T-helper 22 cell (primary cell): ENCODE measurements at regions not wholly inside any gene's neighbourhood (a gene's known extent, or its start where the extent isn't known, plus 50 kb on each side); places are given as distances from the start of the nearest gene placed in this dataset.
"Not testable (repeated sequence)": the region's sequence is repeated elsewhere in the genome, so short reads cannot be mapped to it uniquely, and the experiment has no call there.

Experiments used
- DNase-seq: peaks from one replicate; pipeline ENCODE4 v3.0.0-alpha.2; 2020; ENCODE audit warnings: low read depth

- DNase-seq, result no peak
These were observed 824.2 kb downstream of the PLCL1 start for GRCh38 chr2:198628596-198628995.

DNA sequence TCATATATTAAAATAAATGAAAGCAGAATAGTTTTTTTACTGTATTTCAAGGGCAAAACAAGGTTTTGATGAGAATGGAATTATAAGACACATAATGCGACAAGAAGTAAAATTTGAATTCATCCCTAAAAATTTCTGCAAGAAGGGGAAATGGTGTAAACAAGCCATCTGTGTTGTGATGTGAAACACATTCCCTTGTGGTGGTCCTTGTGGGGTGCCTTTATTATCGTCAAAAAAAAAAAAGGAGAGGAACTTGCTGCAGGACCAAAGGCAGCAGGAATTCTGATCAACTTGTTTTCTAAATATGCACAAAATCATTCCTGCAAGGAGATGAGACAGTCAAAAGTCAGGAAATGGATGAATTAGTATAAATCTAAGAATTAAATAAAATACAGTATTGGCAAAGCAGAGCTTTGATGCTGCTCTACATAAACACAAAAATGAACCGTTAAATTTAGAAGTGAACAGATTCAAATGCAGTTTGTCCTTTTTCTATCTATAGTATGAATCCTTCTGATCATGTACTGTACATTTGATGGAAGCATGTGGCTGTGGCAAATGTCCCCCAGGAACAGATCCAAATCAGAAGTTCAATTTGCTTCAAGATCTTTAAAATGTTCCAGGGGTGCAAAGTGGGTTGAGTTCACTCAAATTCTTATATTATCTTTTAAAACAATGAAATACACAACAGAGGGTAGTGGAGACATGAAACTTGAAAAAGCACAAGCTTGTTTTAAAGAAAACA lies 818.8 kb downstream of the PLCL1 start:
- DNase-seq, result no peak

GRCh38 chr2:198615972-198616371 lies 811.6 kb downstream of the PLCL1 start:
- DNase-seq, result no peak

DNA sequence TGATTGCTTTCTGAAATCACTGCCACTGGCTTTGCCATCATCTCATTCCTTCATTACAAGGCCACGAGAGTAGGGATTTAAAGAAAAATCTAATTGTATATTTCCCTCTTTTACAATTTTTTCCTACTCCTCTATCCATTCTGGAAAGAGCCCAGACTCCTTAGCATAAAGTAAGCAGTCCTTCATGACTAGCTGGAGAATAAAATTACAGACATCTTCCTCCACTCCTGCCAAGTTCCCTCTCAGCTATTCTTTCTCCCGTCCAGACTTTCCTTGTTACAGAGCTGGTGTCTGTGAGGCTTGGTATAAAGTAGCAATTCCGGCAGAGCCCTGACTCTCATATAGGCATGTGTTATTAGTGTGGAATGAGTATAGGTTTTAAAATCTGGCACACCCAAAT lies 806.8 kb downstream of the PLCL1 start:
- DNase-seq, result no peak

DNA sequence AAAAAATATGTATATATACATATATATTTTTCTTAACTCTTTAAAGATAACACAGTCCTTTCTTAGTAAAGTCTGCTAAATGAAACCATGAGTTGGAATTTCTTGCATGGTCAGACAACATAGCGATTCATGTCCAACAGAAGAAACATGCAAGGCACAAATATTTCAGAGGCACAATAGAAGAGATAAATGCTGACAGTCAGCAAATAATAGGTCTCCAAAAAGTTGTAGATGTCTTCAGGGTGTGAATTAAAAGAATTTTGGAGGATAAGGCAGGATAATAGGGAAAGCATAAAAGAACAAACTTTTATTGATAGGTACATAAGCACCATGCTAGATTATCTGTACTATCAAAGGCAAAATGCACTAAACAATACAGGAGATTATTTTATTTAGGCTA lies 800.2 kb downstream of the PLCL1 start:
- no peak for DNase-seq

GRCh38 chr2:198602986-198603385 lies 798.6 kb downstream of the PLCL1 start:
- not testable (repeated sequence) for DNase-seq

GRCh38 chr2:198597648-198598047 lies 793.3 kb downstream of the PLCL1 start:
- no peak for DNase-seq

DNA sequence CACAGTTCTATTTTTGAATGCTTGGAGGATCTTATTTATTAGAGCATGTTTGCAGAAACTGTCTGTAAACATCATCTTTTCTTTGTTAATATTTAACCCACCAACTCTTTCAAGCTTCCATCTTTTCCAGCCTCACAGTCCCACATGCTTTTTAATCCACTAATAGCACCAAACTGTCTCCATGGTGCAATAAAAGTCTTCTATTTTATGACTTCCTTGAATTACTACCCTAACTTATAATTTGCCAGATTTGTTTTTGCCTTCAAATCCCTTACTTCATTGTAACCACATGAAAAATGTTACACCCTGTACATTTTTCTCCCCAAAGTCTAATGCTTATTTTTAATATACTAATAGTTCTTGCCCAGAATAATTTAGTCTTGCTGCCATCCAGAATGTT lies 792.6 kb downstream of the PLCL1 start:
- DNase-seq, result no peak

- DNase-seq, result no peak
These were observed 791.3 kb downstream of the PLCL1 start for GRCh38 chr2:198595721-198596120.

DNA sequence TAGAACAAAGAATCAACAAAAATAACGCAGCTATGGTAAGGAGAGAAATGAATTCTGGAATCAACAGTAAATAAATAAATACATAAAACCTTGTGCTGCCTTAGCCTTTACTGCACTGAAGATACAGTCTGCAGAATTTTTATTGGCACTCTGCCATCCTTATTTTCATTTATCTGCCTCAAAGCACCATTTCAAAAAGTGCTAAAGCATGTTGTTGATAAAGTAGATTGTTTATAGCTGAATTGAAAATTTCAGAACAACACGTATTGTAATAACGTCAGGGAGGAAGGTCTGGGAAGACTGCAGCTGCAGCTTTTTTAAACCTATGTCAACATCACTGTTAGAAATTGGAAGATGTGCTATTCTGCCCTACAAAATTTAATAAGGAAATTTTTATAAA lies 787.2 kb downstream of the PLCL1 start:
- no peak for DNase-seq

DNA sequence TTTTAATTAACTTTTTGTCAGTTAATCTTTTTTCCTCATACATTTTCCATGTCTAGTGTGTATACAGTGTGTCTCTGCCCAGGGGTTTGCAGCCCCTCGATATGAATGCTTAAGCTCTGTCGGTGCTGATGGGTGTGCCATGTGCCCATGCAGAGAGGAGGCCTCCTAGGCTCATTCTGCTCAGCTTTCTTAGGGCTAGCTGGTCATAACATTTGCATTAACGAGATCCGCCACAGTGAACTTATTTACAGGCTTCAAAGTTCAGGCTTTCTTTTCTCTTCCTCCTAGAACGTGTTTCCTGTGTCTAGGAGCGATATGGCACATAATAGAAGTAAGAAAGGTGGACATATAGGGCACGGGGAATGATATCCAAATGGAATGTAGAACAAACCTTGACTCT lies 783.3 kb downstream of the PLCL1 start:
- no peak for DNase-seq

GRCh38 chr2:198587240-198587639 lies 782.8 kb downstream of the PLCL1 start:
- no peak for DNase-seq

DNA sequence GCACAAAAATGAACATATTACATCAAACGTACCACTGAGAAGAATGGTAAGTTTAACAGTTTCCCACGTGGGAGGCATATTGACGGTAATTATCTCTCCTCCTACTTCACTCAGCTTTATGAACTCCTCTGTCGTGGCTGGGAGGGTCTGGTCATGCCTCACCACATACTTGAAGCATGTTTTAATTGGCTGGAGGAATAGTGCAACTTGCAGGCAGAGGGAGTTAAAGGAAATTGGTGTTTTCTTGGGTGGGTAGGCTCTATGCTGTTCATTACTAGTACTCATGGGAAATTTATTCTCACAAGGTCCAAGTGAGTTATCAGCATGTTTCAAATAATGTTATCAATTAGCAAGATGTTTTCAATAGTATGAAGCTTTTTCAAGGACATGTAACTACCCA lies 767.0 kb downstream of the PLCL1 start:
- DNase-seq, result no peak

DNA sequence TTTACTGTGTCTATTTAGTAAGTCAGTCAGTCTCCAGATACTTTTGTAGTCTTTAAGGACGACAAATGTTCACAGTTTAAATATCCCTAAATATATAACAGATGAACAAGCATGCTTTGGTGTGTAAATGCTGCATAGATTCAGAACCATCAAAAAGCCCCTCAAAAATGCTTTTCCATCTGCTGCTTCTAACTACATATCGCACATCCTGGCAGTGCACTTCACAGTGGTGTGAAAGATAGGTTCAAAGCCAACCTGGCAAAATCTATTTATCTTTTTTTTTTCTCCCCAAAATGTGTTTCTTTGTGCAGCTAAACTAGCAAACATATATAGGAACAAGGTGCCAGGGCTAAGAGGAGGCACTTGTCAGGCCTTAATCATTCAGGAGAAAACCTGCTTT lies 753.8 kb downstream of the PLCL1 start:
- DNase-seq, result no peak

- no peak for DNase-seq
These were observed 741.7 kb downstream of the PLCL1 start for GRCh38 chr2:198546122-198546521.

DNA sequence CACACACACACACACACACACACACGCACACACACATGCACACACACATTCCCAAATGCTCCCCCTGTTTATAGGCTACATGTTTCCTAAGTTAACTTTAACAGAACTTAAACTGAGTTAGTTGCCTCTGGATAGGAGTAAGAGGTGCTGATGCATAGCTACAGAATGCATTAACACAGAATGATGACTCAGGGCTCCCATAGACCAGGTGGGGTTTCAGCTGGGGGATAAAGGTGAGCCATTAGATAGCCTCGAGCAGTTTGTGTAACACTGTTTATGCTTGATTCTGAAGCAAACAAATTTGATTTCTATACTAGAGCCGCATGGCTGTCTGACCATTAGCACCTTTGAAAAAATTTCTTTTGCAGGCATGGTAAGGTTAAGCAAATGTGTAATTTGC lies 741.0 kb downstream of the PLCL1 start:
- no peak for DNase-seq

DNA sequence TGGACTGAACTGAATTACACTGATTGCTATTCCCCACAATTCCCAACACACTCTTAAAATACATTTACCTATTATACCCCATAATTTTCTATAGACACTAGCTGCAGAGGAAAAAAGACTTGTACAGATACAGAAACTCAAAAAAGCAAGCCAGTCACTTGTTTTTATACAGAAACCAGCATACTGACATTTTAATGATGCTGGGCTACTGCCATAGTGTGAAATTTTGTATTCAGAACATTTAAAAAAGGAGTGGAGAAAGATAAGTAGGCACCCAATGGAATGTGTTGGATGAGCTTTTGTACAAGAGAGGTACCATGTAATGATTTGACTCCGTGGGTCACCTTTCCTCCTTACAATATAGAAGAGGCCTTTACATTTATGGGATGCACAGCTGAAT lies 740.1 kb downstream of the PLCL1 start:
- DNase-seq, result no peak

DNA sequence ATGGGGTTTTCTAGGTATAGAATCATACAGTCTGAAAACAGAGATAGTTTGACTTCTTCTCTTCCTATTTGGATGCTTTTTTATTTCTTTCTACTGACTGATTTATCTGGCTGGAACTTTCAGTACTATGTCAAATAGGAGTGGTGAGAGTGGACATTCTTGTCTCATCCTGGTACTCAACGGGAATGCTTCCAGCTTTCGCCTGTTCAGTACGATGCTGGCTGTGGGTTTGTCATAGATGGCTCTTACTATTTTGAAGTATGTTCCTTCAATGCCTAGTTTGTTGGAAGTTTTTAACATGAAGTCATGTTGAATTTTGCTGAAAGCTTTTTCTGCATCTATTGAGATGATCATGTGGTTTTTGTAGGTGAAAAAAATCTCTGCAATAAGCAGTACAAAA lies 730.4 kb downstream of the PLCL1 start:
- no peak for DNase-seq

DNA sequence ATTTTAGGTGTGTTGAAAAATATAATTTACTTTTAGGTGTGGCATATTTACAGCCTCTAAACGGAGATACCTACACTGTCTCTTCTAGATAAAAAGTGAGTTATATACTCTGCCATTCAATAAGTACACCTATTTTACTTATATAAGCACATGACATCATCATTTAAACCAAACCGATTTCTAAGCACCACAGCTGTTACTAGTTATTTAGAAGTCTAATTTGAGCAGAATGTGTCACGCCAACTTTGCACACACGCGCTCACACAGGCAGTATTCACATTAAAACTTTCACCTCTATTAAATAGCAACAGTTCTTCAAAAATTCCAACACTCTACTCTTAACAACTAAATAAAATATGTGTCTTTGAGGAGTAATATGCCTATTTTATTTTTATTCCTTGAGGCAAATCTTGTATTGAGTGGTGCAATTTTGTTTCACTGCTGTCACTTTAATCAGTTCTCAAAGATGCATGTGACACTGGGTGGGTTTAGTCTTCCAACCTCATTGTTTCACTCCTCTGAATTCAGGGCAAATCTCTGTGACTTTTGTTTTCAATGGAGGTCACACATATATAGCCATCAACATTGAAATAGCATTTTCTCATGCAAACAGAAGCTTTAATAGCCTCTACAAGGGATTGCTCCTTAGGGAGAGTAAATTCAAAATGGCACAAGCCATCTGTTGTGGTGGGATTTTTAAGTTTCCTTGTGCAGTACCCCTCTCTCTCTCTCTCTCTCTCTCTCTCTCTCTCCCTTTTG lies 721.0 kb downstream of the PLCL1 start:
- no peak for DNase-seq

- DNase-seq, result no peak
These were observed 719.3 kb downstream of the PLCL1 start for GRCh38 chr2:198523710-198524109.

DNA sequence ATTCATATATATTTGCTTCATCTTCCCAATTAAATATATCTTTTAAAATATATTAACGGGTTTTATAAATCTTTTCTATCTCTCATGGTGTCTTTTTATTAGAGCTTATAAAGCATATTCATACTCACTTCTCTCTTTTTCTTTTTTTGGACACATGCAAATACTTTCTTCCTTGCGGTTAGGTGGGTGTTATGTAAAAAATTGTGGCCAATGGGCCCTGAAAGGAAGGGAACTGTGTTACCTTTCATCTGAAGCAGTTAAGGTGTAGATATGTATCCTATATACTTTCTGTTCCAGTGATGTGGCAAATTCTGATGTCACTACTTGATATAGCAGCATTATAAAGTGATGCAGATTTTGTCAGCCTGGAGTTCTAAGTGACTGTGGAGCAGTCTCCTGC lies 714.5 kb downstream of the PLCL1 start:
- DNase-seq, result no peak

DNA sequence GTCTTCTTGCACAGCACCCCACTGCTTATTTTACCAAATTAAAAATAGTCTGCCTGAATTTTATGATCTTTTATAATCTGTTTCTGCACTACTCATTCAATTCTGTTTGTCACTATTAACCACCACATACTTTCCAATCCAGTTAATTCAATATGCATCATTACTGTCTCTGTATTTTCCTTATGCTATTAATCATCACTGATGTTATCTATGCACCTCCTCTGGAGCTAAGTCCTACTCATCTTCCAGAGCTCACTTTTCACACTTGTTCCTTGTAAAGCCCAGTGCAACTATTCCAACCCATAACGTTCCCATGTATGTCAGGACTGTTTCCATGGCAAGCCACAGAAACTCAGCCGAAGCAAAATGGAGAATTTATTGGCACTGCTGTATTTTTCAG lies 713.6 kb downstream of the PLCL1 start:
- no peak for DNase-seq

- DNase-seq, result not testable (repeated sequence)
These were observed 704.2 kb downstream of the PLCL1 start for GRCh38 chr2:198508610-198509009.

GRCh38 chr2:198499539-198499938 lies 695.1 kb downstream of the PLCL1 start:
- DNase-seq, result no peak
